ENCODE measurements at regions not wholly inside any gene's neighbourhood (a gene's known extent, or its start where the extent isn't known, plus 50 kb on each side); places are given as distances from the start of the nearest gene placed in this dataset.

- TF ChIP-seq ZFP3 (CRISPR knock-in tag; IDR thresholded peaks at IDR 0.05) (no peak), ESRRG (CRISPR knock-in tag; IDR thresholded peaks at IDR 0.05) (no peak), PATZ1 (CRISPR knock-in tag; IDR thresholded peaks at IDR 0.05; ENCODE audit: borderline replicate concordance) (no peak), RARB (CRISPR knock-in tag; IDR thresholded peaks at IDR 0.05) (no peak), PPARA (CRISPR knock-in tag; IDR thresholded peaks at IDR 0.05; ENCODE audit: borderline replicate concordance) (no peak), ZNF70 (CRISPR knock-in tag; IDR thresholded peaks at IDR 0.05) (no peak), BACH2 (CRISPR knock-in tag; IDR thresholded peaks at IDR 0.05; ENCODE audit: borderline replicate concordance) (no peak), CSRNP3 (CRISPR knock-in tag; IDR thresholded peaks at IDR 0.05) (no peak), SNAI2 (CRISPR knock-in tag; IDR thresholded peaks at IDR 0.05) (no peak)
These were observed 619.2 kb upstream of the SETBP1 start for GRCh38 chr18:44061438-44061837.

Measured in SK-N-SH treated with all-trans-retinoic acid at 6 μM for 48 hours (cell line).